B cell (primary cell): ENCODE measurements at regions not wholly inside any gene's neighbourhood (a gene's known extent, or its start where the extent isn't known, plus 50 kb on each side); places are given as distances from the start of the nearest gene placed in this dataset.

Experiments used
- ATAC-seq: fragments of 200-7000 bp; cut with Tn5 transposase; one replicate; pipeline ENCODE4 v1.10.0; 2021; ENCODE audit warnings: low read depth, mild to moderate bottlenecking, moderate number of reproducible peaks, moderate library complexity
- CTCF ChIA-PET: fragments of 350-600 bp; sonication (Branson Sonifier 250); formaldehyde crosslinking; loops from one replicate; lab custom pipeline; 2021; ENCODE audit warnings: antibody characterized with exemption, inconsistent platforms; lab: Charles Lee
- POLR2A ChIA-PET: fragments of 350-600 bp; sonication (Branson Sonifier 250); formaldehyde crosslinking; loops from one replicate; lab custom pipeline; 2021; ENCODE audit warnings: antibody characterized with exemption; lab: Charles Lee
- DNase-seq: peaks from one replicate; pipeline ENCODE4 v3.0.0; 2013
- H2AFZ ChIP-seq: 2 replicates; pipeline ENCODE4 v1.6.1; 2012; ENCODE audit warnings: mild to moderate bottlenecking, low read depth, low read length; ENCODE audit not compliant: insufficient read depth, poor library complexity, severe bottlenecking
- H3K27ac ChIP-seq, 2 donors: 1 replicate in 1 of 2; 2 replicates in 1 of 2; pipeline ENCODE4 v1.5.1; 2012 to 2013; ENCODE audit warnings: low read length in 2 of 2, mild to moderate bottlenecking in 2 of 2, moderate library complexity in 1 of 2
- H3K27me3 ChIP-seq, 4 experiments: fragments of 200-600 bp in 1 of 4; sonication (generic) in 1 of 4; replicated peaks in 1 of 4; 1 replicate in 2 of 4; 2 replicates in 2 of 4; pipeline versions ENCODE4 v1.6.1 to v1.7.0; 2013 to 2016; ENCODE audit warnings: low read length in 3 of 4, mild to moderate bottlenecking in 2 of 4, mixed read lengths in 1 of 4, moderate library complexity in 1 of 4; ENCODE audit not compliant: insufficient read depth in 4 of 4, control insufficient read depth in 3 of 4; ENCODE audit errors: control extremely low read depth in 1 of 4
- H3K36me3 ChIP-seq, 2 experiments: replicated peaks in 1 of 2; 1 replicate in 1 of 2; 2 replicates in 1 of 2; pipeline versions ENCODE4 v1.6.1 to v1.7.1; 2013; ENCODE audit warnings: low read length in 1 of 2; ENCODE audit not compliant: insufficient read depth in 2 of 2, control insufficient read depth in 1 of 2; ENCODE audit errors: control extremely low read depth in 1 of 2, extremely low read depth in 1 of 2
- H3K4me1 ChIP-seq, 2 donors: fragments of 200-600 bp in 1 of 2; sonication (generic) in 1 of 2; 1 replicate in 1 of 2; 2 replicates in 1 of 2; pipeline versions ENCODE4 v1.5.1 to v1.6.1; 2013 to 2017; ENCODE audit warnings: low read length in 2 of 2; ENCODE audit not compliant: control insufficient read depth in 2 of 2, insufficient read depth in 2 of 2
- H3K4me2 ChIP-seq: replicated peaks from 2 replicates; pipeline ENCODE3; 2012; ENCODE audit warnings: mild to moderate bottlenecking, low read depth, low read length; ENCODE audit not compliant: poor library complexity, severe bottlenecking
- H3K4me3 ChIP-seq, 5 experiments: fragments of 200-600 bp in 1 of 5; sonication (generic) in 1 of 5; 1 replicate in 3 of 5; 2 replicates in 2 of 5; pipeline versions ENCODE4 v1.5.1 to v1.7.0; 2011 to 2016; ENCODE audit warnings: low read length in 4 of 5, mild to moderate bottlenecking in 4 of 5, low read depth in 2 of 5, control low read depth in 1 of 5, moderate library complexity in 1 of 5; ENCODE audit not compliant: insufficient read depth in 1 of 5; ENCODE audit errors: control extremely low read depth in 1 of 5, extremely low read depth in 1 of 5
- H3K79me2 ChIP-seq: fragments of 200-600 bp; sonication (generic); one replicate; pipeline ENCODE4 v1.6.0; 2016; ENCODE audit warnings: low read length; ENCODE audit not compliant: control insufficient read depth, insufficient read depth
- H3K9ac ChIP-seq: fragments of 200-600 bp; sonication (generic); 2 replicates; pipeline ENCODE4 v1.6.1; 2017; ENCODE audit warnings: mild to moderate bottlenecking, low read length, moderate library complexity
- H3K9me3 ChIP-seq, 3 donors: one replicate each; pipeline versions ENCODE4 v1.6.1 to v1.7.1; 2013; ENCODE audit warnings: low read length in 2 of 3; ENCODE audit not compliant: control insufficient read depth in 2 of 3, insufficient read depth in 1 of 3; ENCODE audit errors: control extremely low read depth in 1 of 3
- H4K20me1 ChIP-seq: 2 replicates; pipeline ENCODE4 v1.6.0; 2012; ENCODE audit warnings: mild to moderate bottlenecking, low read length; ENCODE audit not compliant: insufficient read depth, control insufficient read depth, poor library complexity, severe bottlenecking
- H3K27ac Mint-ChIP-seq: one replicate; pipeline ENCODE4 v1.8.0; 2021; ENCODE audit warnings: mixed read lengths
- H3K27me3 Mint-ChIP-seq: one replicate; pipeline ENCODE4 v1.8.0; 2021; ENCODE audit warnings: mixed read lengths
- H3K4me1 Mint-ChIP-seq: one replicate; pipeline ENCODE4 v1.8.0; 2021; ENCODE audit warnings: mixed read lengths
- H3K4me3 Mint-ChIP-seq: one replicate; pipeline ENCODE4 v1.8.0; 2021; ENCODE audit warnings: mixed read lengths
- H3K9me3 Mint-ChIP-seq: one replicate; pipeline ENCODE4 v1.8.0; 2022; ENCODE audit warnings: mixed read lengths; ENCODE audit not compliant: insufficient read depth
- CTCF ChIP-seq: fragments of 200-600 bp; IDR thresholded peaks from one replicate; pipeline ENCODE4 v1.8.0; 2022; ENCODE audit warnings: antibody characterized with exemption, mild to moderate bottlenecking
- EZH2 ChIP-seq: IDR thresholded peaks from 2 replicates; pipeline ENCODE4 v1.6.1; 2012; ENCODE audit warnings: borderline replicate concordance, low read depth, mild to moderate bottlenecking, moderate library complexity, low read length; ENCODE audit not compliant: insufficient read depth, poor library complexity, severe bottlenecking
- WGBS: methylation state at CpG from one replicate; pipeline ENCODE4 v1.1.5; 2013; ENCODE audit warnings: missing lambda C conversion rate; ENCODE audit not compliant: insufficient coverage; 5-methylcytosine and 5-hydroxymethylcytosine counted together
- intact Hi-C: fragments of 100-400 bp; cut with micrococcal nuclease; formaldehyde crosslinking; loops from one replicate; pipeline ENCODE4 v1.10.0; 2022

- Histone ChIP-seq H3K4me2 (no peak overlapping the region), H3K27me3 (no peaks in the 10 kb centered on the region), H3K79me2 (no peaks in the 10 kb centered on the region), H4K20me1 (no peaks in the 10 kb centered on the region), H3K9ac (no peak overlapping the region), H3K9me3 (no peaks in the 10 kb centered on the region), H3K4me3 (no peak overlapping the region), H3K36me3 (no peaks in the 10 kb centered on the region), H3K27ac (no peak overlapping the region), H2AFZ (no peak overlapping the region), H3K4me1 (no peaks in the 10 kb centered on the region)
- no peak overlapping the region for H3K4me3 Mint-ChIP-seq
- no peak overlapping the region for H3K27ac Mint-ChIP-seq
- ChIA-PET CTCF (no interaction called here), POLR2A (no interaction called here)
- 100% methylated on average over 2 of the region's 2 CpGs for WGBS
- intact Hi-C loops: no loop called here
- no peaks in the 10 kb centered on the region for H3K9me3 Mint-ChIP-seq
- no peak for TF ChIP-seq EZH2
- TF ChIP-seq CTCF: no peak
- DNase-seq: no peak
- H3K4me1 Mint-ChIP-seq: no peaks in the 10 kb centered on the region
- no peaks in the 10 kb centered on the region for H3K27me3 Mint-ChIP-seq
- ATAC-seq: no peak
Measured at GRCh38 chr15:96162322-96162721, 168.2 kb upstream of the NR2F2 start.

GRCh38 chr15:96165081-96165480 lies 165.4 kb upstream of the NR2F2 start:
- no peaks in the 10 kb centered on the region for H3K27me3 ChIP-seq
- DNase-seq (no peak), ATAC-seq (no peak)
- ChIA-PET POLR2A (no interaction called here), CTCF (no interaction called here)
- TF ChIP-seq CTCF (no peak), EZH2 (no peak)
- WGBS: 38% methylated on average over 2 of the region's 4 CpGs
- no peak overlapping the region for H3K27ac Mint-ChIP-seq
- no peak overlapping the region for H3K4me2 ChIP-seq
- H3K4me1 Mint-ChIP-seq: no peaks in the 10 kb centered on the region
- intact Hi-C loops: no loop called here
- H3K4me3 Mint-ChIP-seq: no peak overlapping the region
- H3K79me2 ChIP-seq: no peaks in the 10 kb centered on the region
- H3K4me3 ChIP-seq: no peak overlapping the region
- H3K9me3 ChIP-seq: no peaks in the 10 kb centered on the region
- H2AFZ ChIP-seq: no peak overlapping the region
- no peaks in the 10 kb centered on the region for H3K4me1 ChIP-seq
- H3K27me3 Mint-ChIP-seq: no peaks in the 10 kb centered on the region
- H3K9me3 Mint-ChIP-seq: peaks cover 3% of the 10 kb centered on the region
- H4K20me1 ChIP-seq: no peaks in the 10 kb centered on the region
- H3K9ac ChIP-seq: no peak overlapping the region
- H3K27ac ChIP-seq: no peak overlapping the region
- H3K36me3 ChIP-seq: no peaks in the 10 kb centered on the region
